WI38 (cell line): ENCODE measurements at regions not wholly inside any gene's neighbourhood (a gene's known extent, or its start where the extent isn't known, plus 50 kb on each side); places are given as distances from the start of the nearest gene placed in this dataset.

Source experiments
- H3K4me3 ChIP-seq: 2 replicates; pipeline ENCODE4 v1.5.1; 2011; ENCODE audit warnings: low read depth, mild to moderate bottlenecking, control low read depth, low read length
- TF ChIP-seq, protein P1 (sequence below): IDR thresholded peaks from 2 replicates; pipeline ENCODE4 v1.5.1; 2012; ENCODE audit warnings: low read depth, mild to moderate bottlenecking, control low read depth, low read length

DNA sequence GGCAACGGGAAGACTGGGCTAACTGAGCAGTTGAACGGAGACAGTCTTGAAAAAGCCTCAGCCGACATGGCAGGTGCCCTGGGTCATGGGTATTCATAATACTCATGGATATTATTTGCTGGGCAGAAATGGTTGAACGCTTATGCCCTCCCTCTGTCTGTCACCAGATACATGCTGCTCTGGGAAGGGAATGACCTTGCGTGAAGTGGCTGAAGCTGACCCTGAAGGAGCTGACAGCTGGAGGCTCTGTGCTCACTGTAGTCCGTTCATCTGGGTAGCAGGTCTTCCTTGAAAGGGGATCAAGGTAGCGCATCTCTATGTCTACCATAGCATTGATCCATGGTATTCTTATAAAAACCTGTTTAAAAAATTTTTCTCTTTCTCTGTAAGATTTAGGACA lies 390.7 kb downstream of the PDCD6IP start:
- TF ChIP-seq, protein P1, sequence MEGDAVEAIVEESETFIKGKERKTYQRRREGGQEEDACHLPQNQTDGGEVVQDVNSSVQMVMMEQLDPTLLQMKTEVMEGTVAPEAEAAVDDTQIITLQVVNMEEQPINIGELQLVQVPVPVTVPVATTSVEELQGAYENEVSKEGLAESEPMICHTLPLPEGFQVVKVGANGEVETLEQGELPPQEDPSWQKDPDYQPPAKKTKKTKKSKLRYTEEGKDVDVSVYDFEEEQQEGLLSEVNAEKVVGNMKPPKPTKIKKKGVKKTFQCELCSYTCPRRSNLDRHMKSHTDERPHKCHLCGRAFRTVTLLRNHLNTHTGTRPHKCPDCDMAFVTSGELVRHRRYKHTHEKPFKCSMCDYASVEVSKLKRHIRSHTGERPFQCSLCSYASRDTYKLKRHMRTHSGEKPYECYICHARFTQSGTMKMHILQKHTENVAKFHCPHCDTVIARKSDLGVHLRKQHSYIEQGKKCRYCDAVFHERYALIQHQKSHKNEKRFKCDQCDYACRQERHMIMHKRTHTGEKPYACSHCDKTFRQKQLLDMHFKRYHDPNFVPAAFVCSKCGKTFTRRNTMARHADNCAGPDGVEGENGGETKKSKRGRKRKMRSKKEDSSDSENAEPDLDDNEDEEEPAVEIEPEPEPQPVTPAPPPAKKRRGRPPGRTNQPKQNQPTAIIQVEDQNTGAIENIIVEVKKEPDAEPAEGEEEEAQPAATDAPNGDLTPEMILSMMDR: no peak
- no peak overlapping the region for H3K4me3 ChIP-seq

DNA sequence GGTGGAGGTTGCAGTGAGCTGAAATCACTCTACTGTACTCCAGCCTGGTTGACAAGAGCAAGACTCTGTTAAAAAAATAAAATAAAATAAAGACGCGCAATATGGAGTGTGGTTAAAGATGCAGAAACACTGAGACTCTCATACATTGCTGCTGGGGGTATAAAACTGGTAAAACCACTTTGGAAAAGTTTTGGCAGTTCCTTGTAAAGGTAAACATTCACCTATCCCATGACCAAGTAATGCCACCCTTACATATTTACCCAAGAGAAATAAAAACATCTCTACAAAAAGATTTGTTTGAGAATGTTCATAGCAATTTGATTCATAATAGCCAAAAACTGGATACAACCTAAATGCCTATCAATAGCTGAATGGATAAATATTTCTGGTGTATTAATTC lies 398.5 kb downstream of the PDCD6IP start:
- no peak overlapping the region for H3K4me3 ChIP-seq
- TF ChIP-seq, protein P1: no peak

DNA sequence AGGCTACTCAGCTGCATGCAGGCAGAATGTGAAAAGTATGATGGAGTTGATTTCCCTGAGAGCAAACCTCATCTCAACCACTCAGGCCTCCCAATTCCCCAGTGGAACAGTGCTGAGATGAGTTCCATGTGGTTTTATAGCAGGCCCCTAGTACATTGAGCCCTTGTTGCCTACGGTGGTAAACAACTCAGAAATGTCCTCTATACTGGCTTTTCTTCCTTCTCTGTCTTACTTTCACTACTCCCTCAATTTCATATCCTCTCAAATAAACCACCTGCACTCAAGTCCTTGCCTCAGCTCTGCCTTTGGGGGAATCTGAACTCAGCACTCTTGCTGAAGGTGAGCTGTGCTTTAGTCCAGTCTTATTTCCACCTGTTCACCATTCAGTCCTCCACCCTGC lies 399.9 kb downstream of the PDCD6IP start:
- TF ChIP-seq, protein P1: no peak

DNA sequence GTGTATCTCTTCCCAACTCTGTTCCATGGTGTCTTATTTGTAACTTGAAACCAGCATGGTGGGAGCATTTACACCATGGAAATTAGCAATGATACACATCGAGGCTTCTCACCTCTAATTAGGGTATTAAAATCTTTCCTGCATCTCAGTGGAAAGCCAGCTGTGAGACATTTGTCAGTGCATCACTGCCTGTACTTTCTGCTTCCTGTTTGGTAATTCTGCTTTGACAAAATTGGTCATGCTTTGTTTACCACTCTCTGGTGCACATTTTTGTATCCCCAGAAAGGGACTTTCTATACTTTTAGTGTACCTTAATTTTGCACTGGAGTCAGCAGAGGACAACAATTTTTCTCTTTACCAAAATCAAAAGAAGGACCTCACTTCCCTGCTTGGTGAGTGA lies 402.1 kb downstream of the PDCD6IP start:
- TF ChIP-seq, protein P1: no peak
- no peak overlapping the region for H3K4me3 ChIP-seq

More for the DNA sequence above, 399.9 kb downstream of the PDCD6IP start:
- no peak overlapping the region for H3K4me3 ChIP-seq

DNA sequence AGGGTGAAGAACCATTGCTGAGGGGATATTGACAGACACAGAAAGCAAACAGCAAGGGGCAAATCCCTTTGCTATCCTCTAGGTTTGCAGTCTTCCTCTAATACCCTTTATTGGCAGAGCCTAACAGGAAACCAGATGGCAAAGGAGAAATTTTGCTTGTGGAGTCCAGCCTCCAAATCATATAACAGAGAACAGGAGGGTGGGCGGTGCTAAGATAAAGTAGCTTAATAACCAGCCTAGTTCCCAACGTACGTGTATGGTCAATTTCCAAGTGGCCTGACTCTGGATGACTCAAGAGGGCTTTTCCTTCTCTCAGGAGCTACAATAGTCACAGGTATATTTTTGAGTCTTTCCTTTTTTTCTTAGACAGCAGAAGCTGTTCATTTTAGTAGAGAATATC lies 404.5 kb downstream of the PDCD6IP start:
- TF ChIP-seq, protein P1: no peak
- no peak overlapping the region for H3K4me3 ChIP-seq

DNA sequence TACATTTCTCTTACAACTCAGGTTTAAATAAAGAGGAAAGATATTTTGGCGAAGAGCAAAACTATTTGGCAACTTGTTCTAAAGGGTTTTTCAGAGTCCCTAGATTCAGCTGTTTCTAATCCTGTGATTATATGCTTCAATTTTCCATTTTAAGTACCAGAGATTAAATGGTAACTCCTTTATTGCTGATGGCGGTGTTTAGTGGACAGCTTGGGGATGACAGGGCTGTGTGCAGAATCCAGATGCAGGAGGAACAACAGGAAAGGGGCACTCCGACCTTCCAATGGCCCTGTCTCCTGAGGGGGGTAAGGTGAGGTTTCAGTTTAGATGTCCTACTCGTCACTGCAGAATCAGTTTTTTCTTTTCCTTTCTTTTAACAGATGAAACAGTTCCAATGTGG lies 405.0 kb downstream of the PDCD6IP start:
- no peak overlapping the region for H3K4me3 ChIP-seq
- TF ChIP-seq, protein P1: no peak

DNA sequence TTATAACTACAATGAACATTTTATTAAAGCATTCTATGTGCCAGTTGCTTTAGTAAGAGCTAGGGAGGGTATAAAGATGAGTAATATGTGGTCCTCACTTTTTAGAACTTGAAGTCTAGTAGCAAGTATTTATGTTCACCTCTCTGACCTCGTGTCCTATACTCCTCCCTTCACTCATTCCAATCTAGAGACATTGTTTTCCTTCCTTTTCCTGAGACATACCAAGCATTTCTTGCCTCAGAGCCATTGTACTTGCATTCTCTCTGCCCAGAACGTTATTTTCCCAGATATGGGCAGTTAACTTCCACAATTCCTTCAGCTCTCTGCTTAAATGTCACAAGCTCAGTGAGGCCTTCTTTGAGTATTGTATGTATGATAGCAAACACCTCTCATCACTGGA lies 408.6 kb downstream of the PDCD6IP start:
- H3K4me3 ChIP-seq: no peak overlapping the region
- TF ChIP-seq, protein P1: no peak
